PC-3 (cell line): ENCODE measurements at regions not wholly inside any gene's neighbourhood (a gene's known extent, or its start where the extent isn't known, plus 50 kb on each side); places are given as distances from the start of the nearest gene placed in this dataset.

Experiments
- CTCF ChIP-seq: fragments of 300-600 bp; sonication (generic); conservative IDR thresholded peaks from 2 replicates; pipeline ENCODE4 v1.5.1; 2017; ENCODE audit warnings: antibody characterized with exemption, low read depth, mild to moderate bottlenecking, low read length
- EZH2 ChIP-seq: fragments of 300-600 bp; sonication (generic); IDR thresholded peaks from one replicate; pipeline ENCODE4 v1.6.1; 2017; ENCODE audit warnings: antibody characterized with exemption, mild to moderate bottlenecking, low read length; ENCODE audit not compliant: unreplicated experiment
- EZH2phosphoT487 ChIP-seq: fragments of 300-600 bp; sonication (generic); IDR thresholded peaks from 2 replicates; pipeline ENCODE4 v1.6.1; 2018; ENCODE audit warnings: mild to moderate bottlenecking, antibody characterized with exemption, low read length, borderline replicate concordance

- TF ChIP-seq EZH2phosphoT487 = no peak
- TF ChIP-seq CTCF = no peak
- TF ChIP-seq EZH2 = no peak
Observed at GRCh38 chr7:63918986-63919385, 79.7 kb upstream of the ZNF722 start.
